Neural progenitor cell (in vitro differentiated cells): ENCODE measurements at regions not wholly inside any gene's neighbourhood (a gene's known extent, or its start where the extent isn't known, plus 50 kb on each side); places are given as distances from the start of the nearest gene placed in this dataset.

ENCODE experiments used
- CTCF ChIP-seq: fragments of 200-600 bp; sonication (generic); IDR thresholded peaks from 2 replicates; pipeline ENCODE4 v1.5.1; 2017; ENCODE audit warnings: antibody characterized with exemption, mild to moderate bottlenecking
- EZH2 ChIP-seq: fragments of 200-600 bp; sonication (generic); IDR thresholded peaks from 2 replicates; pipeline ENCODE4 v1.6.1; 2017; ENCODE audit warnings: antibody characterized with exemption, mild to moderate bottlenecking, moderate library complexity
- EZH2phosphoT487 ChIP-seq: fragments of 200-600 bp; sonication (generic); IDR thresholded peaks from 2 replicates; pipeline ENCODE4 v1.6.1; 2017; ENCODE audit warnings: antibody characterized with exemption

GRCh38 chr14:61608245-61609165 lies 86.8 kb upstream of the HIF1A start:
- TF ChIP-seq CTCF, result no peak
- TF ChIP-seq EZH2, result no peak
- no peak for TF ChIP-seq EZH2phosphoT487
